ENCODE measurements at regions not wholly inside any gene's neighbourhood (a gene's known extent, or its start where the extent isn't known, plus 50 kb on each side); places are given as distances from the start of the nearest gene placed in this dataset.

DNA sequence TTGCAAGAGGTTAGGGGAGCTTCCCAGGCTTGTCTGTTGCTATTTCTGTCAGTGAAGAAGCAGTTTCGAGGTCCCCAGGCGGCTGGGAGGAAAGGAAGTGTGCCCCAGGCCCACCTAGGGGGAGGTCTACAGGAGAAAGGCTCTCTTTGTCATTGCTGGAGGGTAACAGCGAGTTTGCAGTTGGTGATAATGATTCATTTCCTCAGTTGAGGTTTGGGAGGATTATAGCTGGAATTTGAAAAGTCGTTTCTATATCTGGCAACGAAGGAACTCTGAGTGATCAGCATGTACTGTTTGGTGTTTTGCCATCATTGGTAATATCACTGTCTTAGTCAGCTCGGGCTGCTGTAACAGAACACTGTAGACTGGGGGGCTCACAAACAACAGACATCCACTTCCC is 65.5 kb upstream of the UBE3A start:
- no peaks in the 10 kb centered on the region for H3K36me3 ChIP-seq (ENCODE audit: control insufficient read depth, insufficient read depth, low read length)
- H3K4me3 ChIP-seq (replicated peaks; ENCODE audit: low read depth, low read length) = no peak overlapping the region
- DNase-seq (ENCODE audit: extremely low read depth, insufficient read length) = no peak
- TF ChIP-seq, protein P1, sequence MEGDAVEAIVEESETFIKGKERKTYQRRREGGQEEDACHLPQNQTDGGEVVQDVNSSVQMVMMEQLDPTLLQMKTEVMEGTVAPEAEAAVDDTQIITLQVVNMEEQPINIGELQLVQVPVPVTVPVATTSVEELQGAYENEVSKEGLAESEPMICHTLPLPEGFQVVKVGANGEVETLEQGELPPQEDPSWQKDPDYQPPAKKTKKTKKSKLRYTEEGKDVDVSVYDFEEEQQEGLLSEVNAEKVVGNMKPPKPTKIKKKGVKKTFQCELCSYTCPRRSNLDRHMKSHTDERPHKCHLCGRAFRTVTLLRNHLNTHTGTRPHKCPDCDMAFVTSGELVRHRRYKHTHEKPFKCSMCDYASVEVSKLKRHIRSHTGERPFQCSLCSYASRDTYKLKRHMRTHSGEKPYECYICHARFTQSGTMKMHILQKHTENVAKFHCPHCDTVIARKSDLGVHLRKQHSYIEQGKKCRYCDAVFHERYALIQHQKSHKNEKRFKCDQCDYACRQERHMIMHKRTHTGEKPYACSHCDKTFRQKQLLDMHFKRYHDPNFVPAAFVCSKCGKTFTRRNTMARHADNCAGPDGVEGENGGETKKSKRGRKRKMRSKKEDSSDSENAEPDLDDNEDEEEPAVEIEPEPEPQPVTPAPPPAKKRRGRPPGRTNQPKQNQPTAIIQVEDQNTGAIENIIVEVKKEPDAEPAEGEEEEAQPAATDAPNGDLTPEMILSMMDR (IDR thresholded peaks at IDR 0.05; ENCODE audit: insufficient read depth, low read length, poor library complexity, severe bottlenecking) = no peak
- H3K27me3 ChIP-seq (replicated peaks; ENCODE audit: control insufficient read depth, insufficient read depth, low read length) = no peaks in the 10 kb centered on the region

DNA sequence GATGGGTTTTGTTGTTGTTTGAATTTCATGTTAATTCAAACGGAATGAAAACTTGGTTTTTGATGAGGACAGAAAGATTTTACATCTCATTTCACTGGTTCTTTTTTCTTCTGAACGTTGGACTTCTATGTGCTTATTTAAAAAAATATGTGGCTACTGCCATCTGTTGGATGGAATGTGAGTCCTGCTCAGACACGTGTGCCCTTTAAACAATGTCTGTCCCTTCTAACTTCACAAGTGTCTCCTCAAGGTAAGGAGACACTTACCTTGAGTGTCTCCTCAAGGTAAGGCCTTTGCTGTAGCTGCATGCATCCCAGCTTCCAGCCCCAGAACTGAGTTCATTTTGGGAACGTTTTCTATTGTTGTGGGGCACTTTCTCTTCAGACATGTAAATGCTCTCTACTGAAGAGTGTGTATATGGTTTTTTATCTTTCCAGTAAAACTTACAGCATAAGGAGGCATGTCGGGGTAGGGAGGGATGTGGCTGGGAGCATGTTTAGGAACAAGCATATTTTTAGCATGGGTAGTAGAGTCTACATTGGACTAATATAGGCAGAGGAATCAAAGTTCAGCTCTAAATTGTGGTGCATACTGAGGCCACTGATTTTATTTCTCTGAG is 63.1 kb upstream of the UBE3A start:
- Histone ChIP-seq H3K4me3 (replicated peaks; ENCODE audit: low read depth, low read length) (no peak overlapping the region), H3K27me3 (replicated peaks; ENCODE audit: control insufficient read depth, insufficient read depth, low read length) (no peaks in the 10 kb centered on the region), H3K36me3 (ENCODE audit: control insufficient read depth, insufficient read depth, low read length) (no peaks in the 10 kb centered on the region)
- TF ChIP-seq, protein P1 (IDR thresholded peaks at IDR 0.05; ENCODE audit: insufficient read depth, low read length, poor library complexity, severe bottlenecking) = peak; percentile 43
- no peak for DNase-seq (ENCODE audit: extremely low read depth, insufficient read length)

DNA sequence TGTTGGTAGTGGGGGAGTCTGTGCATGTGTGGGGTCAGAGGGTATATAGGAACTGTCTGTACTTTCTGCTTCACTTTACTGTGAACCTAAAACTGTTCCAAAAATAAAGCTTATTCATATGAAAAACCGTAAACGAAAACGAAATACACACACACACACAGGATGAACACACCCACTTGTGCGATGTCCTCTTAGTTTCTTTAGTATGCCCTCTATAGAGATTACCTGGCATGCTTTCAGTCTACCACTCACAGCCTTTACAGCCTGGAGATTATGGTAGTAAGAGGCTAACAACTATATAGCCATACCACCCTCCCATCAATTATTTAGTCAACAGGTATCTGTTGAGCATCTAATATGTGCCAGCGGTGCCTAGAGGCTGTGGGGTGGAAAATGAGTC is 60.0 kb upstream of the UBE3A start:
- H3K4me3 ChIP-seq (replicated peaks; ENCODE audit: low read depth, low read length) = no peak overlapping the region

DNA sequence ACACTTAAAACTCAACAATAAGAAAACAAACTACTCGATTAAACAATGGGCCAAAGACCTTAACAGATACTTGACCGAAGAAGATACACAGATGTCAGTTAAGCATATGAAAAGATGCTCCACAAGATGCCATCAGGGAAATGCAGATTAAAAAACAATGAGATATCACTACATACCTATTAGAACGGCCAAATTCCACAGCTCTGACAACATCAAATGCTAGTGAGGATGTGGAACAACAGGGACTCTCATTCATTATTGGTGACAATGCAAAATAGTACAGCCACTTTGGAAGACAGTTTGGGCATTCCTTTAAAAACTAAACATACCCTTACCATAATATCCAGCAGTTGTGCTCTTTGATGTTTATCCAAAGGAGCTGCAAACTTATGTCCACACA is 59.1 kb upstream of the UBE3A start:
- H3K4me3 ChIP-seq (replicated peaks; ENCODE audit: low read depth, low read length) = no peak overlapping the region
- no peaks in the 10 kb centered on the region for H3K36me3 ChIP-seq (ENCODE audit: control insufficient read depth, insufficient read depth, low read length)
- no peaks in the 10 kb centered on the region for H3K27me3 ChIP-seq (replicated peaks; ENCODE audit: control insufficient read depth, insufficient read depth, low read length)
- DNase-seq (ENCODE audit: extremely low read depth, insufficient read length) = no peak
- TF ChIP-seq, protein P1 (IDR thresholded peaks at IDR 0.05; ENCODE audit: insufficient read depth, low read length, poor library complexity, severe bottlenecking) = no peak

More for the DNA sequence above, 60.0 kb upstream of the UBE3A start:
- no peak for DNase-seq (ENCODE audit: extremely low read depth, insufficient read length)
- Histone ChIP-seq H3K27me3 (replicated peaks; ENCODE audit: control insufficient read depth, insufficient read depth, low read length) (no peaks in the 10 kb centered on the region), H3K36me3 (ENCODE audit: control insufficient read depth, insufficient read depth, low read length) (no peaks in the 10 kb centered on the region)
- TF ChIP-seq, protein P1 (IDR thresholded peaks at IDR 0.05; ENCODE audit: insufficient read depth, low read length, poor library complexity, severe bottlenecking) = no peak

DNA sequence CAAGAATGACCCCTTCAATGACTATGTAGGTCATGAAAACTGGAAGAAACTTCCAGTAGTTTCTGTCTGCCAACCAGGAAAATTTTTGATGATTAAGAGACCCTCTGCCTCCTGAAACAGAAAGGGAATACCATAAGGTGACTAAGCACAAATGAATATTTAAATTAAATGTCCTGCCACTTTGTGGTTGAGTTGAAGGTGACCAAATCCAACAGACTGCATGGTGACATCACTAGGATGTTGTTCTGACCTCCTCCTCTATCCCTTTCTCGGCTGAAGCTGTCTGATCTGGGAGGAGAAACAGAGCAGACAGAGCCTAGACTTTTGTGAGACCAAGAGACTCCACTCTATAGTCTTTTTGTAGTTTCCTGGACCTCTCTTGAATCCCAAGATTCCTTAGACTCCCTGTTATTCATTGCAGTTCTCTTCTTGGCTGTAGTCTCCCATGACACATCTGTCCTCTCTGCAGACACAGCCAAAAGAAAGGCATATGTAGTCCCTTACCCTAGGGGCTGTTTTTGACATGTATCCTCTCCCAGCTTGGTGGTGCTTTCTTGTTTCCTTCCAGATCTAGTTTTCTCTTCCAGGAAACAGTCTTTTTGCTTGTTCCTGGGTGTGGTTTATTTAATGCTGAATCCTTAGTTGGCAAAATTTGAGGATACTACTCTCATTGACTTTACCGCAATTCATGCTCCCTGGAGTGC is 55.2 kb upstream of the UBE3A start:
- TF ChIP-seq, protein P1 (IDR thresholded peaks at IDR 0.05; ENCODE audit: insufficient read depth, low read length, poor library complexity, severe bottlenecking) = no peak
- H3K36me3 ChIP-seq (ENCODE audit: control insufficient read depth, insufficient read depth, low read length) = no peaks in the 10 kb centered on the region
- H3K4me3 ChIP-seq (replicated peaks; ENCODE audit: low read depth, low read length) = no peak overlapping the region
- DNase-seq (ENCODE audit: extremely low read depth, insufficient read length) = no peak
- H3K27me3 ChIP-seq (replicated peaks; ENCODE audit: control insufficient read depth, insufficient read depth, low read length) = no peaks in the 10 kb centered on the region
